ENCODE measurements at regions not wholly inside any gene's neighbourhood (a gene's known extent, or its start where the extent isn't known, plus 50 kb on each side); places are given as distances from the start of the nearest gene placed in this dataset.

GRCh38 chr7:25303281-25304181 lies 75.2 kb upstream of the NPVF start:
- Histone ChIP-seq H3K36me3 (ENCODE audit: control insufficient read depth, insufficient read depth, low read length) (no peaks in the 10 kb centered on the region), H3K27ac (ENCODE audit: insufficient read depth, low read depth, low read length, poor library complexity, severe bottlenecking) (no peak overlapping the region), H3K27me3 (ENCODE audit: control insufficient read depth, insufficient read depth, low read length, poor library complexity, severe bottlenecking) (no peaks in the 10 kb centered on the region), H3K4me1 (ENCODE audit: control insufficient read depth, insufficient read depth, low read length) (peaks cover 11% of the 10 kb centered on the region), H3K4me3 (ENCODE audit: insufficient read depth, low read depth, low read length) (no peak overlapping the region), H3K9me3 (ENCODE audit: control insufficient read depth, low read length) (no peaks in the 10 kb centered on the region)
- 59 to 62% methylated on average over 3 of the region's 3 CpGs for WGBS, 2 experiments

- Histone ChIP-seq H3K36me3 (ENCODE audit: control insufficient read depth, insufficient read depth, low read length) (no peaks in the 10 kb centered on the region), H3K4me3 (ENCODE audit: insufficient read depth, low read depth, low read length) (no peak overlapping the region), H3K9me3 (ENCODE audit: control insufficient read depth, low read length) (no peaks in the 10 kb centered on the region), H3K27me3 (ENCODE audit: control insufficient read depth, insufficient read depth, low read length, poor library complexity, severe bottlenecking) (no peaks in the 10 kb centered on the region), H3K27ac (ENCODE audit: insufficient read depth, low read depth, low read length, poor library complexity, severe bottlenecking) (no peak overlapping the region), H3K4me1 (ENCODE audit: control insufficient read depth, insufficient read depth, low read length) (peaks cover 11% of the 10 kb centered on the region)
- 84 to 90% methylated on average over 4 of the region's 4 CpGs for WGBS, 2 experiments
These were observed 76.4 kb upstream of the NPVF start for GRCh38 chr7:25304691-25305090.

GRCh38 chr7:25305831-25306230 lies 77.5 kb upstream of the NPVF start:
- H3K4me1 ChIP-seq (ENCODE audit: control insufficient read depth, insufficient read depth, low read length) = peaks cover 11% of the 10 kb centered on the region
- no peaks in the 10 kb centered on the region for H3K36me3 ChIP-seq (ENCODE audit: control insufficient read depth, insufficient read depth, low read length)
- no peaks in the 10 kb centered on the region for H3K27me3 ChIP-seq (ENCODE audit: control insufficient read depth, insufficient read depth, low read length, poor library complexity, severe bottlenecking)
- 95 to 100% methylated on average over 1 of the region's 1 CpG for whole genome bisulfite sequencing, 2 experiments
- H3K27ac ChIP-seq (ENCODE audit: insufficient read depth, low read depth, low read length, poor library complexity, severe bottlenecking) = no peak overlapping the region
- no peak overlapping the region for H3K4me3 ChIP-seq (ENCODE audit: insufficient read depth, low read depth, low read length)
- no peaks in the 10 kb centered on the region for H3K9me3 ChIP-seq (ENCODE audit: control insufficient read depth, low read length)

- no peak overlapping the region for H3K4me3 ChIP-seq (ENCODE audit: insufficient read depth, low read depth, low read length)
- no peaks in the 10 kb centered on the region for H3K27me3 ChIP-seq (ENCODE audit: control insufficient read depth, insufficient read depth, low read length, poor library complexity, severe bottlenecking)
- H3K36me3 ChIP-seq (ENCODE audit: control insufficient read depth, insufficient read depth, low read length) = no peaks in the 10 kb centered on the region
- H3K4me1 ChIP-seq (ENCODE audit: control insufficient read depth, insufficient read depth, low read length) = peaks cover 11% of the 10 kb centered on the region
- 100% methylated on average over 1 of the region's 1 CpG; no CpG with 5 or more reads in 1 of the 2 experiments for WGBS, 2 experiments
- H3K9me3 ChIP-seq (ENCODE audit: control insufficient read depth, low read length) = no peaks in the 10 kb centered on the region
- H3K27ac ChIP-seq (ENCODE audit: insufficient read depth, low read depth, low read length, poor library complexity, severe bottlenecking) = no peak overlapping the region
These were observed 79.3 kb upstream of the NPVF start for GRCh38 chr7:25307624-25308023.

- 80 to 85% methylated on average over 4 of the region's 4 CpGs for WGBS, 2 experiments
- no peaks in the 10 kb centered on the region for H3K36me3 ChIP-seq (ENCODE audit: control insufficient read depth, insufficient read depth, low read length)
- peaks cover 8% of the 10 kb centered on the region for H3K4me1 ChIP-seq (ENCODE audit: control insufficient read depth, insufficient read depth, low read length)
- H3K27me3 ChIP-seq (ENCODE audit: control insufficient read depth, insufficient read depth, low read length, poor library complexity, severe bottlenecking) = no peaks in the 10 kb centered on the region
- H3K4me3 ChIP-seq (ENCODE audit: insufficient read depth, low read depth, low read length) = no peak overlapping the region
- H3K27ac ChIP-seq (ENCODE audit: insufficient read depth, low read depth, low read length, poor library complexity, severe bottlenecking) = no peak overlapping the region
- H3K9me3 ChIP-seq (ENCODE audit: control insufficient read depth, low read length) = no peaks in the 10 kb centered on the region
These were observed 80.0 kb upstream of the NPVF start for GRCh38 chr7:25308246-25308645.

GRCh38 chr7:25308906-25309705 lies 80.8 kb upstream of the NPVF start:
- Histone ChIP-seq H3K4me3 (ENCODE audit: insufficient read depth, low read depth, low read length) (no peak overlapping the region), H3K4me1 (ENCODE audit: control insufficient read depth, insufficient read depth, low read length) (no peaks in the 10 kb centered on the region), H3K27me3 (ENCODE audit: control insufficient read depth, insufficient read depth, low read length, poor library complexity, severe bottlenecking) (no peaks in the 10 kb centered on the region), H3K36me3 (ENCODE audit: control insufficient read depth, insufficient read depth, low read length) (no peaks in the 10 kb centered on the region), H3K27ac (ENCODE audit: insufficient read depth, low read depth, low read length, poor library complexity, severe bottlenecking) (no peak overlapping the region), H3K9me3 (ENCODE audit: control insufficient read depth, low read length) (no peaks in the 10 kb centered on the region)
- 77 to 84% methylated on average over 6 of the region's 6 CpGs for WGBS, 2 experiments

GRCh38 chr7:25310896-25311295 lies 82.6 kb upstream of the NPVF start:
- Histone ChIP-seq H3K9me3 (ENCODE audit: control insufficient read depth, low read length) (no peaks in the 10 kb centered on the region), H3K27me3 (ENCODE audit: control insufficient read depth, insufficient read depth, low read length, poor library complexity, severe bottlenecking) (no peaks in the 10 kb centered on the region), H3K36me3 (ENCODE audit: control insufficient read depth, insufficient read depth, low read length) (no peaks in the 10 kb centered on the region), H3K27ac (ENCODE audit: insufficient read depth, low read depth, low read length, poor library complexity, severe bottlenecking) (no peak overlapping the region), H3K4me3 (ENCODE audit: insufficient read depth, low read depth, low read length) (no peak overlapping the region), H3K4me1 (ENCODE audit: control insufficient read depth, insufficient read depth, low read length) (no peaks in the 10 kb centered on the region)

GRCh38 chr7:25311346-25311745 lies 83.1 kb upstream of the NPVF start:
- H3K9me3 ChIP-seq (ENCODE audit: control insufficient read depth, low read length) = no peaks in the 10 kb centered on the region
- no peaks in the 10 kb centered on the region for H3K36me3 ChIP-seq (ENCODE audit: control insufficient read depth, insufficient read depth, low read length)
- H3K4me3 ChIP-seq (ENCODE audit: insufficient read depth, low read depth, low read length) = no peak overlapping the region
- 89% methylated on average over 1 of the region's 1 CpG; no CpG with 5 or more reads in 1 of the 2 experiments for WGBS, 2 experiments
- no peaks in the 10 kb centered on the region for H3K4me1 ChIP-seq (ENCODE audit: control insufficient read depth, insufficient read depth, low read length)
- no peak overlapping the region for H3K27ac ChIP-seq (ENCODE audit: insufficient read depth, low read depth, low read length, poor library complexity, severe bottlenecking)
- no peaks in the 10 kb centered on the region for H3K27me3 ChIP-seq (ENCODE audit: control insufficient read depth, insufficient read depth, low read length, poor library complexity, severe bottlenecking)

GRCh38 chr7:25312968-25313367 lies 84.7 kb upstream of the NPVF start:
- Histone ChIP-seq H3K4me3 (ENCODE audit: insufficient read depth, low read depth, low read length) (no peak overlapping the region), H3K4me1 (ENCODE audit: control insufficient read depth, insufficient read depth, low read length) (no peaks in the 10 kb centered on the region), H3K27me3 (ENCODE audit: control insufficient read depth, insufficient read depth, low read length, poor library complexity, severe bottlenecking) (no peaks in the 10 kb centered on the region), H3K36me3 (ENCODE audit: control insufficient read depth, insufficient read depth, low read length) (no peaks in the 10 kb centered on the region), H3K9me3 (ENCODE audit: control insufficient read depth, low read length) (no peaks in the 10 kb centered on the region), H3K27ac (ENCODE audit: insufficient read depth, low read depth, low read length, poor library complexity, severe bottlenecking) (no peak overlapping the region)
- 90 to 95% methylated on average over 6 of the region's 6 CpGs for WGBS, 2 experiments

GRCh38 chr7:25313526-25313925 lies 85.2 kb upstream of the NPVF start:
- Histone ChIP-seq H3K36me3 (ENCODE audit: control insufficient read depth, insufficient read depth, low read length) (no peaks in the 10 kb centered on the region), H3K9me3 (ENCODE audit: control insufficient read depth, low read length) (no peaks in the 10 kb centered on the region), H3K27ac (ENCODE audit: insufficient read depth, low read depth, low read length, poor library complexity, severe bottlenecking) (no peak overlapping the region), H3K4me1 (ENCODE audit: control insufficient read depth, insufficient read depth, low read length) (no peaks in the 10 kb centered on the region), H3K4me3 (ENCODE audit: insufficient read depth, low read depth, low read length) (no peak overlapping the region), H3K27me3 (ENCODE audit: control insufficient read depth, insufficient read depth, low read length, poor library complexity, severe bottlenecking) (no peaks in the 10 kb centered on the region)
- 97 to 100% methylated on average over 1 of the region's 1 CpG for WGBS, 2 experiments
